GM12878 (cell line): ENCODE measurements at regions not wholly inside any gene's neighbourhood (a gene's known extent, or its start where the extent isn't known, plus 50 kb on each side); places are given as distances from the start of the nearest gene placed in this dataset.

Source experiments
- ATAC-seq: fragments of 200-7000 bp; cut with Tn5 transposase; 3 replicates; pipeline ENCODE4 v1.9.1; 2020; ENCODE audit warnings: mild to moderate bottlenecking, moderate library complexity
- BruUV-seq: library from RNA; stranded (reverse); fragments of 400-500 nt; replicated peaks from 2 replicates; lab custom pipeline; 2021; lab: Mats Ljungman, UMichigan
- CTCF ChIA-PET: fragments of 300-600 bp; sonication (Branson Sonifier 250); formaldehyde crosslinking; extraction: SDS; loops from one replicate; lab custom pipeline; 2021; ENCODE audit warnings: inconsistent platforms; lab: Yijun Ruan, JAX
- POLR2A ChIA-PET: fragments of 350-600 bp; formaldehyde crosslinking; extraction: SDS; loops from one replicate; lab custom pipeline; 2021; ENCODE audit warnings: inconsistent platforms; lab: Charles Lee
- RAD21 ChIA-PET: fragments of 300-600 bp; sonication (Branson Sonifier 250); formaldehyde crosslinking; loops from one replicate; lab custom pipeline; 2023; ENCODE audit warnings: antibody characterized with exemption; ENCODE audit not compliant: unreplicated experiment; lab: Charles Lee
- SMC1A ChIA-PET: fragments of 300-600 bp; sonication (Branson Sonifier 250); formaldehyde crosslinking; loops from one replicate; lab custom pipeline; 2023; ENCODE audit not compliant: unreplicated experiment, uncharacterized antibody; lab: Charles Lee
- DNase-seq: peaks from one replicate; pipeline ENCODE4 v3.0.0-alpha.2; 2011; ENCODE audit warnings: low read depth, low spot score
- FAIRE-seq: peaks from 3 replicates; lab custom pipeline; 2011; peaks lifted over from hg19 to GRCh38; lab: Jason Lieb, UNC
- H2AFZ ChIP-seq: 2 replicates; pipeline ENCODE4 v1.6.0; 2011; ENCODE audit warnings: low read depth, low read length, control low read depth; ENCODE audit not compliant: control insufficient read depth
- H3K27ac ChIP-seq: 2 replicates; pipeline ENCODE4 v1.5.1; 2011; ENCODE audit warnings: control low read depth; ENCODE audit not compliant: control insufficient read depth, insufficient read depth
- H3K27me3 ChIP-seq, 2 experiments: replicated peaks in 1 of 2; 2 replicates each; pipeline versions ENCODE4 v1.6.0 to v1.6.1; 2011; ENCODE audit warnings: low read length in 1 of 2; ENCODE audit not compliant: control insufficient read depth in 2 of 2, insufficient read depth in 2 of 2
- H3K36me3 ChIP-seq, 2 experiments: 2 replicates each; pipeline ENCODE4 v1.5.1; 2011; ENCODE audit warnings: low read length in 1 of 2; ENCODE audit not compliant: control insufficient read depth in 2 of 2, insufficient read depth in 2 of 2
- H3K4me1 ChIP-seq: 2 replicates; pipeline ENCODE4 v1.6.1; 2011; ENCODE audit warnings: mild to moderate bottlenecking, low read length, moderate library complexity, mixed read lengths; ENCODE audit not compliant: control insufficient read depth, insufficient read depth
- H3K4me2 ChIP-seq: 2 replicates; pipeline ENCODE4 v1.6.0; 2011; ENCODE audit warnings: control low read depth; ENCODE audit not compliant: control insufficient read depth, insufficient read depth
- H3K4me3 ChIP-seq: fragments of 200-600 bp; sonication (generic); 2 replicates; pipeline ENCODE4 v1.5.1; 2016
- H3K79me2 ChIP-seq: 2 replicates; pipeline ENCODE4 v1.6.0; 2011; ENCODE audit warnings: low read length; ENCODE audit not compliant: control insufficient read depth, insufficient read depth
- H3K9ac ChIP-seq: 2 replicates; pipeline ENCODE4 v1.8.0; 2011; ENCODE audit warnings: low read length, control low read depth, mixed read lengths; ENCODE audit not compliant: control insufficient read depth, insufficient read depth
- H3K9me3 ChIP-seq: replicated peaks from 3 replicates; pipeline ENCODE4 v1.5.1; 2011; ENCODE audit warnings: mild to moderate bottlenecking, low read length; ENCODE audit not compliant: control insufficient read depth, insufficient read depth
- H4K20me1 ChIP-seq: 2 replicates; pipeline ENCODE4 v1.6.0; 2011; ENCODE audit not compliant: control insufficient read depth, insufficient read depth
- CBX5 ChIP-seq: sonication (generic); IDR thresholded peaks from 2 replicates; pipeline ENCODE4 v1.6.1; 2016; ENCODE audit warnings: low read depth, moderate library complexity, mild to moderate bottlenecking, inconsistent platforms
- CHD1 ChIP-seq: IDR thresholded peaks from 2 replicates; pipeline ENCODE4 v1.6.1; 2012; ENCODE audit warnings: low read depth, low read length, improper control_type of control experiment
- EZH2 ChIP-seq: IDR thresholded peaks from 2 replicates; pipeline ENCODE4 v1.6.1; 2012; ENCODE audit warnings: low read depth, mild to moderate bottlenecking, control low read depth, inconsistent platforms, low read length, borderline replicate concordance; ENCODE audit not compliant: control insufficient read depth
- FOS ChIP-seq: IDR thresholded peaks from 3 replicates; pipeline ENCODE4 v1.6.1; 2011; ENCODE audit warnings: borderline replicate concordance; ENCODE audit not compliant: insufficient read length; ENCODE audit errors: extremely low read depth
- FOXK2 ChIP-seq: fragments of 450-650 bp; IDR thresholded peaks from 2 replicates; pipeline ENCODE4 v1.6.1; 2017; ENCODE audit warnings: mild to moderate bottlenecking, moderate library complexity
- LARP7 ChIP-seq: fragments of 450-650 bp; IDR thresholded peaks from 2 replicates; pipeline ENCODE4 v1.6.1; 2017; ENCODE audit warnings: mild to moderate bottlenecking
- MTA2 ChIP-seq: fragments of 450-650 bp; IDR thresholded peaks from 2 replicates; pipeline ENCODE4 v1.6.1; 2016; ENCODE audit warnings: low read depth, mild to moderate bottlenecking, moderate library complexity
- NFIC ChIP-seq: IDR thresholded peaks from 2 replicates; pipeline ENCODE4 v1.6.1; 2012; ENCODE audit warnings: low read depth, mild to moderate bottlenecking, inconsistent platforms, low read length, moderate library complexity
- NR2C2 ChIP-seq: IDR thresholded peaks from 2 replicates; pipeline ENCODE4 v1.6.1; 2011; ENCODE audit warnings: borderline replicate concordance, low read depth; ENCODE audit not compliant: control insufficient read depth, insufficient read length
- PAX5 ChIP-seq: IDR thresholded peaks from 2 replicates; pipeline ENCODE4 v1.6.1; 2011; ENCODE audit warnings: low read depth, low read length, borderline replicate concordance
- TCF3 ChIP-seq: IDR thresholded peaks from 2 replicates; pipeline ENCODE4 v1.6.1; 2012; ENCODE audit warnings: low read depth, mild to moderate bottlenecking, low read length, borderline replicate concordance; ENCODE audit not compliant: insufficient read depth
- USF2 ChIP-seq: IDR thresholded peaks from 2 replicates; pipeline ENCODE4 v1.6.1; 2011; ENCODE audit warnings: low read depth, low read length, improper control_type of control experiment, borderline replicate concordance
- WRNIP1 ChIP-seq: IDR thresholded peaks from 2 replicates; pipeline ENCODE4 v1.6.1; 2011; ENCODE audit warnings: low read depth, low read length, improper control_type of control experiment, borderline replicate concordance
- ZNF274 ChIP-seq: IDR thresholded peaks from one replicate; pipeline ENCODE4 v1.8.0; 2011; ENCODE audit not compliant: insufficient read length, insufficient read depth
- WGBS: methylation state at CpG from one replicate; pipeline ENCODE4 v1.1.6; 2016; ENCODE audit warnings: low lambda C conversion rate; ENCODE audit not compliant: insufficient replicate concordance, insufficient coverage; ENCODE audit errors: missing lambda C conversion rate; 5-methylcytosine and 5-hydroxymethylcytosine counted together
- in situ Hi-C: fragments of 300-500 bp; cut with MboI; formaldehyde crosslinking; loops from 9 replicates; pipeline ENCODE4 v1.14.3; 2018; ENCODE audit warnings: mixed read lengths
- intact Hi-C: fragments of 100-400 bp; cut with micrococcal nuclease; formaldehyde crosslinking; loops from one replicate; pipeline ENCODE4 v1.14.2; 2022; ENCODE audit not compliant: unreplicated experiment
- TF ChIP-seq, protein P1 (sequence below): fragments of 450-650 bp; IDR thresholded peaks from 2 replicates; pipeline ENCODE4 v1.6.1; 2017; ENCODE audit warnings: mild to moderate bottlenecking

- Histone ChIP-seq H2AFZ (no peak overlapping the region), H3K36me3 (no peaks in the 10 kb centered on the region), H3K4me1 (no peaks in the 10 kb centered on the region), H4K20me1 (no peaks in the 10 kb centered on the region), H3K4me2 (no peak overlapping the region), H3K27ac (no peak overlapping the region), H3K79me2 (no peaks in the 10 kb centered on the region), H3K27me3 (no peaks in the 10 kb centered on the region), H3K9ac (no peak overlapping the region), H3K4me3 (no peak overlapping the region), H3K9me3 (no peaks in the 10 kb centered on the region)
- DNase-seq (no peak), FAIRE-seq (peak; percentile 81), ATAC-seq (peak; percentile 89)
- ChIA-PET POLR2A (no interaction called here), RAD21 (interaction anchor here (0.7 to 1.4 kb wide), 2 partner anchors 468 to 532 kb away, joined by 3 read pairs; no protein-coding TSS in a partner anchor), CTCF (interaction anchor here (0.6 kb wide), 1 partner anchor 46 kb away, joined by 3 read pairs; no protein-coding TSS in a partner anchor), SMC1A (interaction anchor here (0.9 to 1.2 kb wide), 2 partner anchors 11 to 93 kb away, joined by 3 read pairs; no protein-coding TSS in a partner anchor)
- intact Hi-C loops (no loop called here), in situ Hi-C loops (no loop called here)
- 30% methylated on average over 4 of the region's 4 CpGs for WGBS
- no TSS peak for BruUV-seq
- TF ChIP-seq NR2C2: no peak
- TF ChIP-seq MTA2: peak; percentile 48; the same call in 1 of the 2 replicates
Measured at GRCh38 chr2:196546151-196546919, 93.2 kb upstream of the CCDC150 start.

- intact Hi-C loops: no loop called here
- SMC1A ChIA-PET: no interaction called here
- Histone ChIP-seq H3K9ac (no peak overlapping the region), H3K36me3 (no peaks in the 10 kb centered on the region), H3K27ac (no peak overlapping the region), H3K4me3 (no peak overlapping the region), H3K4me1 (no peaks in the 10 kb centered on the region), H3K4me2 (no peak overlapping the region), H3K27me3 (no peaks in the 10 kb centered on the region), H4K20me1 (no peaks in the 10 kb centered on the region), H2AFZ (no peak overlapping the region), H3K79me2 (no peaks in the 10 kb centered on the region), H3K9me3 (no peaks in the 10 kb centered on the region)
- FAIRE-seq (no peak), DNase-seq (no peak), ATAC-seq (no peak)
- RAD21 ChIA-PET: interaction anchor here (1.1 kb wide), 1 partner anchor 95 kb away, joined by 4 read pairs; no protein-coding TSS in a partner anchor
- in situ Hi-C loops: no loop called here
- POLR2A ChIA-PET: no interaction called here
- 45% methylated on average over 3 of the region's 3 CpGs for WGBS
- no TSS peak for BruUV-seq
- CTCF ChIA-PET: no interaction called here
- no peak for TF ChIP-seq FOXK2
- no peak for TF ChIP-seq CHD1
- TF ChIP-seq CBX5: no peak
- no peak for TF ChIP-seq TCF3
- TF ChIP-seq PAX5: no peak
- no peak for TF ChIP-seq LARP7
- TF ChIP-seq FOS: no peak
- no peak for TF ChIP-seq EZH2
- no peak for TF ChIP-seq USF2
- TF ChIP-seq, protein P1, sequence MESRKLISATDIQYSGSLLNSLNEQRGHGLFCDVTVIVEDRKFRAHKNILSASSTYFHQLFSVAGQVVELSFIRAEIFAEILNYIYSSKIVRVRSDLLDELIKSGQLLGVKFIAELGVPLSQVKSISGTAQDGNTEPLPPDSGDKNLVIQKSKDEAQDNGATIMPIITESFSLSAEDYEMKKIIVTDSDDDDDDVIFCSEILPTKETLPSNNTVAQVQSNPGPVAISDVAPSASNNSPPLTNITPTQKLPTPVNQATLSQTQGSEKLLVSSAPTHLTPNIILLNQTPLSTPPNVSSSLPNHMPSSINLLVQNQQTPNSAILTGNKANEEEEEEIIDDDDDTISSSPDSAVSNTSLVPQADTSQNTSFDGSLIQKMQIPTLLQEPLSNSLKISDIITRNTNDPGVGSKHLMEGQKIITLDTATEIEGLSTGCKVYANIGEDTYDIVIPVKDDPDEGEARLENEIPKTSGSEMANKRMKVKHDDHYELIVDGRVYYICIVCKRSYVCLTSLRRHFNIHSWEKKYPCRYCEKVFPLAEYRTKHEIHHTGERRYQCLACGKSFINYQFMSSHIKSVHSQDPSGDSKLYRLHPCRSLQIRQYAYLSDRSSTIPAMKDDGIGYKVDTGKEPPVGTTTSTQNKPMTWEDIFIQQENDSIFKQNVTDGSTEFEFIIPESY: no peak
- no peak for TF ChIP-seq ZNF274
- no peak for TF ChIP-seq NFIC
- no peak for TF ChIP-seq WRNIP1
Measured at GRCh38 chr2:196549052-196549451, 90.5 kb upstream of the CCDC150 start.
